Left ventricle myocardium inferior (tissue), 1 donor: ENCODE measurements at regions not wholly inside any gene's neighbourhood (a gene's known extent, or its start where the extent isn't known, plus 50 kb on each side); places are given as distances from the start of the nearest gene placed in this dataset.
"Not testable (repeated sequence)": the region's sequence is repeated elsewhere in the genome, so short reads cannot be mapped to it uniquely, and the experiment has no call there.

Experiments
- DNase-seq: peaks from one replicate; pipeline ENCODE4 v3.0.0-alpha.2; 2020
- H3K27ac ChIP-seq: fragments of 200-600 bp; replicated peaks from 2 replicates; pipeline ENCODE4 v1.8.0; 2021
- H3K27me3 ChIP-seq: fragments of 200-600 bp; 2 replicates; pipeline ENCODE4 v1.8.0; 2021; ENCODE audit warnings: low read depth
- H3K36me3 ChIP-seq: fragments of 200-600 bp; 2 replicates; pipeline ENCODE4 v1.8.0; 2021
- H3K4me1 ChIP-seq: fragments of 200-600 bp; 2 replicates; pipeline ENCODE4 v1.8.0; 2021
- H3K4me3 ChIP-seq: fragments of 200-600 bp; 2 replicates; pipeline ENCODE4 v1.8.0; 2021; ENCODE audit warnings: mild to moderate bottlenecking, moderate library complexity
- H3K9me3 ChIP-seq: fragments of 200-600 bp; replicated peaks from 2 replicates; pipeline ENCODE4 v1.8.0; 2021
- CTCF ChIP-seq: fragments of 200-600 bp; IDR thresholded peaks from 2 replicates; pipeline ENCODE4 v1.8.0; 2021; ENCODE audit warnings: antibody characterized with exemption, mild to moderate bottlenecking, borderline replicate concordance
- intact Hi-C: fragments of 100-400 bp; cut with micrococcal nuclease; formaldehyde crosslinking; loops from one replicate; pipeline ENCODE4 v1.11.0; 2022
- donor health status: DM: no; HTN: yes; CAD: no; lungs with severe emphysema.

- H3K4me1 ChIP-seq, H3K4me3 ChIP-seq, H3K36me3 ChIP-seq, H3K9me3 ChIP-seq, intact Hi-C loops, H3K27ac ChIP-seq, DNase-seq, H3K27me3 ChIP-seq: not testable (repeated sequence)
Observed at GRCh38 chr17:15836991-15837390, 104.9 kb downstream of the TBC1D26 start.

GRCh38 chr17:15847447-15848229 is 97.3 kb upstream of the ADORA2B start:
- H3K4me1 ChIP-seq, H3K9me3 ChIP-seq, H3K36me3 ChIP-seq, H3K4me3 ChIP-seq, H3K27me3 ChIP-seq, DNase-seq, intact Hi-C loops: not testable (repeated sequence)
- peak overlapping the region; percentile 61 for H3K27ac ChIP-seq

- H3K27ac ChIP-seq, H3K36me3 ChIP-seq, H3K4me1 ChIP-seq, intact Hi-C loops, H3K27me3 ChIP-seq, H3K4me3 ChIP-seq, H3K9me3 ChIP-seq: not testable (repeated sequence)
- peak; percentile 42 for TF ChIP-seq CTCF
- DNase-seq, result peak; percentile 16
Observed at GRCh38 chr17:15849054-15849453, 95.9 kb upstream of the ADORA2B start.

- H3K27ac ChIP-seq, intact Hi-C loops, H3K36me3 ChIP-seq, H3K27me3 ChIP-seq, H3K4me1 ChIP-seq, DNase-seq, H3K4me3 ChIP-seq, H3K9me3 ChIP-seq: not testable (repeated sequence)
Observed at GRCh38 chr17:15850071-15850470, 94.9 kb upstream of the ADORA2B start.

GRCh38 chr17:15850687-15851086 is 94.2 kb upstream of the ADORA2B start:
- H3K27me3 ChIP-seq, intact Hi-C loops, H3K27ac ChIP-seq, H3K36me3 ChIP-seq, DNase-seq, H3K4me3 ChIP-seq, H3K9me3 ChIP-seq, H3K4me1 ChIP-seq: not testable (repeated sequence)

- H3K36me3 ChIP-seq, H3K9me3 ChIP-seq, H3K27ac ChIP-seq, H3K4me3 ChIP-seq, intact Hi-C loops, H3K4me1 ChIP-seq, DNase-seq, H3K27me3 ChIP-seq: not testable (repeated sequence)
Observed at GRCh38 chr17:15852863-15853262, 92.1 kb upstream of the ADORA2B start.

GRCh38 chr17:15856191-15856590 is 88.7 kb upstream of the ADORA2B start:
- intact Hi-C loops, H3K9me3 ChIP-seq: not testable (repeated sequence)

GRCh38 chr17:15856745-15857144 is 88.2 kb upstream of the ADORA2B start:
- H3K4me3 ChIP-seq, DNase-seq, H3K9me3 ChIP-seq, H3K4me1 ChIP-seq, H3K27ac ChIP-seq, intact Hi-C loops, H3K27me3 ChIP-seq, H3K36me3 ChIP-seq: not testable (repeated sequence)

More at GRCh38 chr17:15856191-15856590, 88.7 kb upstream of the ADORA2B start:
- not testable (repeated sequence) for H3K36me3 ChIP-seq, DNase-seq, H3K27me3 ChIP-seq, H3K27ac ChIP-seq, H3K4me1 ChIP-seq, H3K4me3 ChIP-seq

- DNase-seq, H3K4me3 ChIP-seq, H3K27me3 ChIP-seq, H3K4me1 ChIP-seq, H3K36me3 ChIP-seq, H3K27ac ChIP-seq, intact Hi-C loops: not testable (repeated sequence)
- H3K9me3 ChIP-seq, result peaks cover 12% of the 10 kb centered on the region
Observed at GRCh38 chr17:15858082-15858481, 86.8 kb upstream of the ADORA2B start.

- H3K4me3 ChIP-seq, H3K4me1 ChIP-seq, H3K36me3 ChIP-seq, DNase-seq, intact Hi-C loops, H3K27me3 ChIP-seq, H3K27ac ChIP-seq: not testable (repeated sequence)
- peaks cover 12% of the 10 kb centered on the region for H3K9me3 ChIP-seq
Observed at GRCh38 chr17:15860774-15861173, 84.2 kb upstream of the ADORA2B start.

- DNase-seq, H3K36me3 ChIP-seq, H3K4me1 ChIP-seq, intact Hi-C loops, H3K27ac ChIP-seq, H3K27me3 ChIP-seq, H3K4me3 ChIP-seq: not testable (repeated sequence)
- H3K9me3 ChIP-seq, result peaks cover 12% of the 10 kb centered on the region
Observed at GRCh38 chr17:15864061-15864460, 80.9 kb upstream of the ADORA2B start.

- DNase-seq, H3K4me3 ChIP-seq, H3K27me3 ChIP-seq, H3K4me1 ChIP-seq, H3K27ac ChIP-seq, intact Hi-C loops, H3K36me3 ChIP-seq: not testable (repeated sequence)
- peaks cover 12% of the 10 kb centered on the region for H3K9me3 ChIP-seq
Observed at GRCh38 chr17:15864472-15864871, 80.5 kb upstream of the ADORA2B start.

- DNase-seq, H3K27me3 ChIP-seq, H3K4me3 ChIP-seq, H3K4me1 ChIP-seq, H3K36me3 ChIP-seq, H3K27ac ChIP-seq, intact Hi-C loops: not testable (repeated sequence)
- peaks cover 11% of the 10 kb centered on the region for H3K9me3 ChIP-seq
Observed at GRCh38 chr17:15866015-15866414, 78.9 kb upstream of the ADORA2B start.
